Endothelial cell of umbilical vein (primary cell): ENCODE measurements at regions not wholly inside any gene's neighbourhood (a gene's known extent, or its start where the extent isn't known, plus 50 kb on each side); places are given as distances from the start of the nearest gene placed in this dataset.

Experiments used
- BruUV-seq: library from RNA; stranded (reverse); fragments of 400-500 nt; replicated peaks from 2 replicates; lab custom pipeline; 2021; lab: Mats Ljungman, UMichigan
- CTCF ChIA-PET: fragments of 300-600, 350-600 bp; sonication (Branson Sonifier 250); formaldehyde crosslinking; loops from one replicate; lab custom pipeline; 2021; ENCODE audit warnings: antibody characterized with exemption, inconsistent platforms; lab: Charles Lee
- POLR2A ChIA-PET: fragments of 300-600, 350-600 bp; sonication (Branson Sonifier 250); formaldehyde crosslinking; loops from one replicate; lab custom pipeline; 2021; ENCODE audit warnings: antibody characterized with exemption, inconsistent platforms; lab: Charles Lee
- DNase-seq: peaks from one replicate; pipeline ENCODE4 v3.0.0-alpha.2; 2011; ENCODE audit warnings: low read depth, low spot score
- FAIRE-seq: peaks from 2 replicates; lab custom pipeline; 2011; peaks lifted over from hg19 to GRCh38; lab: Jason Lieb, UNC
- H2AFZ ChIP-seq: 2 replicates; pipeline ENCODE4 v1.6.0; 2012; ENCODE audit warnings: low read depth, low read length, control low read depth, inconsistent platforms
- H3K27ac ChIP-seq: 2 replicates; pipeline ENCODE4 v1.5.1; 2011; ENCODE audit warnings: low read depth, mild to moderate bottlenecking, control low read depth, low read length, moderate library complexity; ENCODE audit not compliant: insufficient read depth
- H3K27me3 ChIP-seq, 2 experiments: 2 replicates each; pipeline versions ENCODE4 v1.6.0 to v1.6.1; 2011; ENCODE audit warnings: low read length in 2 of 2, mixed read lengths in 1 of 2; ENCODE audit not compliant: control insufficient read depth in 2 of 2, insufficient read depth in 2 of 2
- H3K36me3 ChIP-seq, 2 experiments: 2 replicates in 1 of 2; 3 replicates in 1 of 2; pipeline ENCODE4 v1.5.1; 2011; ENCODE audit warnings: low read length in 2 of 2, mild to moderate bottlenecking in 1 of 2, moderate library complexity in 1 of 2; ENCODE audit not compliant: control insufficient read depth in 2 of 2, insufficient read depth in 2 of 2; ENCODE audit errors: extremely low read depth in 1 of 2
- H3K4me1 ChIP-seq: 3 replicates; pipeline ENCODE4 v1.5.1; 2011; ENCODE audit warnings: mild to moderate bottlenecking, low read length; ENCODE audit not compliant: control insufficient read depth, insufficient read depth; ENCODE audit errors: extremely low read depth
- H3K4me2 ChIP-seq: 2 replicates; pipeline ENCODE4 v1.6.1; 2011; ENCODE audit warnings: low read length, control low read depth, mixed read lengths; ENCODE audit not compliant: insufficient read depth
- H3K4me3 ChIP-seq, 3 experiments: fragments of 200-600 bp in 1 of 3; sonication (generic), shearing (Covaris generic) in 1 of 3; replicated peaks in 1 of 3; 2 replicates each; pipeline ENCODE4 v1.5.1; 2011 to 2016; ENCODE audit warnings: control low read depth in 3 of 3, low read length in 3 of 3, mild to moderate bottlenecking in 2 of 3, inconsistent platforms in 1 of 3, low read depth in 1 of 3, moderate library complexity in 1 of 3; ENCODE audit not compliant: insufficient read depth in 1 of 3
- H3K79me2 ChIP-seq: 2 replicates; pipeline ENCODE4 v1.6.0; 2012; ENCODE audit warnings: low read length, inconsistent platforms; ENCODE audit not compliant: control insufficient read depth, insufficient read depth
- H3K9ac ChIP-seq: replicated peaks from 2 replicates; pipeline ENCODE3; 2011; ENCODE audit warnings: low read length, control low read depth; ENCODE audit not compliant: insufficient read depth; ENCODE audit errors: extremely low read depth
- H3K9me1 ChIP-seq: replicated peaks from 3 replicates; pipeline ENCODE4 v1.6.0; 2011; ENCODE audit warnings: mild to moderate bottlenecking, low read length; ENCODE audit not compliant: control insufficient read depth, insufficient read depth; ENCODE audit errors: extremely low read depth
- H3K9me3 ChIP-seq: replicated peaks from 2 replicates; pipeline ENCODE4 v1.5.1; 2012; ENCODE audit warnings: low read length, inconsistent platforms; ENCODE audit not compliant: control insufficient read depth, insufficient read depth
- H4K20me1 ChIP-seq: replicated peaks from 2 replicates; pipeline ENCODE3; 2011; ENCODE audit warnings: mild to moderate bottlenecking, low read length; ENCODE audit not compliant: control insufficient read depth, insufficient read depth; ENCODE audit errors: extremely low read depth
- CTCF ChIP-seq, 2 donors: IDR thresholded peaks; 1 replicate in 1 of 2; 2 replicates in 1 of 2; pipeline ENCODE4 v1.5.1; 2011; ENCODE audit warnings: low read length in 2 of 2, mild to moderate bottlenecking in 2 of 2, moderate library complexity in 2 of 2, control low read depth in 1 of 2, inconsistent platforms in 1 of 2, low read depth in 1 of 2; ENCODE audit not compliant: insufficient read depth in 1 of 2; ENCODE audit errors: extremely low read depth in 1 of 2
- EZH2 ChIP-seq: IDR thresholded peaks from 2 replicates; pipeline ENCODE4 v1.6.1; 2012; ENCODE audit warnings: borderline replicate concordance, low read depth, mild to moderate bottlenecking, moderate library complexity, low read length, inconsistent platforms; ENCODE audit not compliant: severe bottlenecking
- GATA2 ChIP-seq: IDR thresholded peaks from 2 replicates; pipeline ENCODE4 v1.7.0; 2011; ENCODE audit warnings: low read depth, mild to moderate bottlenecking, moderate library complexity, mixed read lengths, low read length; ENCODE audit not compliant: insufficient read length, insufficient read depth
- MYC ChIP-seq: IDR thresholded peaks from one replicate; pipeline ENCODE4 v1.6.1; 2011; ENCODE audit warnings: mild to moderate bottlenecking, low read depth, low read length
- POLR2AphosphoS5 ChIP-seq: IDR thresholded peaks from 2 replicates; pipeline ENCODE4 v1.6.1; 2012; ENCODE audit warnings: low read depth, mild to moderate bottlenecking, control low read depth, low read length, moderate library complexity; ENCODE audit not compliant: insufficient read depth
- dilution Hi-C: fragments of 300-500 bp; cut with MboI; formaldehyde crosslinking; loops from one replicate; pipeline ENCODE4 v1.15.0; 2019; ENCODE audit warnings: low sequenced_read_pairs; ENCODE audit not compliant: extremely low pct_ligation_motif_present
- intact Hi-C: fragments of 100-400 bp; cut with micrococcal nuclease; formaldehyde crosslinking; loops from one replicate; pipeline ENCODE4 v1.10.0; 2022

DNA sequence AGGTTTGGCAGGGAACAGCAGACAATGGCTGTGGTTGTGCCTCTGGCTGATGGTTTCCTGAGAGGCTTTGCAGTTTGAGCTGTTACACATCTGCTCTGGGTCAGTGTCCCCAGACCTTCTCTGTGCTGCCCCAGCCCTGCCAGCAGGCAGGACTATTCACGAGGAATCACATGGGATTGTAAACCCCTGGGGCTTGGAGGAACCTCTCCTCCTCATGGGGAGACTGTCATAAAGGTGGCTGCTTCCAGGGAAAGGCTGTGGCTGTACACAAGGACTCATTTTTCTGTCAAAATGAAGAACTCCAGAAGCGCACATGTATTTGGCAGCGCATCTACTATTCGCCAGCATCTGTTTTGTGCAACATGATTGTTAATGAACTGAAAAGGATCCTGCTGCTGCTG is 142.6 kb upstream of the CYP1B1 start:
- no peak overlapping the region for H3K4me3 ChIP-seq
- no peaks in the 10 kb centered on the region for H3K79me2 ChIP-seq
- dilution Hi-C loops (no loop called here), intact Hi-C loops (no loop called here)
- no peak overlapping the region for H3K4me2 ChIP-seq
- no peaks in the 10 kb centered on the region for H3K9me3 ChIP-seq
- ChIA-PET CTCF (interaction anchor here (1.0 kb wide), 1 partner anchor 122 kb away, joined by 3 read pairs; no protein-coding TSS in a partner anchor), POLR2A (no interaction called here)
- no peaks in the 10 kb centered on the region for H3K4me1 ChIP-seq
- peaks cover 0 to 2% of the 10 kb centered on the region in 2 experiments for H3K27me3 ChIP-seq
- no peak overlapping the region for H3K9ac ChIP-seq
- no peaks in the 10 kb centered on the region for H3K9me1 ChIP-seq
- DNase-seq: no peak
- TF ChIP-seq EZH2: no peak
- TF ChIP-seq MYC: no peak
- no peak for TF ChIP-seq GATA2
- TF ChIP-seq CTCF (IDR thresholded peaks at IDR 0.05; ENCODE audit: extremely low read depth in 1 of 2, insufficient read depth in 1 of 2, low read depth in 1 of 2, low read length in 2 of 2): no peak
- TF ChIP-seq POLR2AphosphoS5: no peak
- no peak overlapping the region for H3K27ac ChIP-seq
- BruUV-seq: no TSS peak
- H2AFZ ChIP-seq: no peak overlapping the region
- H3K36me3 ChIP-seq: no peaks in the 10 kb centered on the region
- no peak for FAIRE-seq
- H4K20me1 ChIP-seq: no peaks in the 10 kb centered on the region
